ENCODE measurements at regions not wholly inside any gene's neighbourhood (a gene's known extent, or its start where the extent isn't known, plus 50 kb on each side); places are given as distances from the start of the nearest gene placed in this dataset.

GRCh38 chr2:239774933-239775622 lies 250.1 kb downstream of the NDUFA10 start:
- Histone ChIP-seq H3K4me3 (no peak overlapping the region), H3K4me1 (no peaks in the 10 kb centered on the region), H3K27ac (no peak overlapping the region), H3K27me3 (no peaks in the 10 kb centered on the region), H3K9me3 (no peaks in the 10 kb centered on the region), H3K36me3 (no peaks in the 10 kb centered on the region)
- WGBS, 2 donors, result 57 to 64% methylated on average over 17 of the region's 17 CpGs
- DNase-seq (peak in 1 of 6 donors; percentile 10), ATAC-seq (no peak), FAIRE-seq (no peak)
- TF ChIP-seq CTCF (IDR thresholded peaks at IDR 0.05), result no peak
- intact Hi-C loops (cut with DNase I), result no loop called here

- no peak for ATAC-seq
- intact Hi-C loops (cut with DNase I), result no loop called here
- Histone ChIP-seq H3K9me3 (no peaks in the 10 kb centered on the region), H3K36me3 (no peaks in the 10 kb centered on the region), H3K4me1 (no peaks in the 10 kb centered on the region), H3K27me3 (no peaks in the 10 kb centered on the region), H3K27ac (no peak overlapping the region), H3K4me3 (no peak overlapping the region)
- FAIRE-seq, result no peak
- no peak for TF ChIP-seq CTCF (IDR thresholded peaks at IDR 0.05)
- WGBS, 2 donors, result 62 to 69% methylated on average over 4 of the region's 4 CpGs
- peak in 1 of 6 donors; percentile 8 for DNase-seq
Observed at GRCh38 chr2:239774142-239774462, 251.0 kb downstream of the NDUFA10 start.

GRCh38 chr2:239773228-239774141 lies 251.7 kb downstream of the NDUFA10 start:
- Histone ChIP-seq H3K4me3 (no peak overlapping the region), H3K27ac (no peak overlapping the region), H3K4me1 (no peaks in the 10 kb centered on the region), H3K27me3 (no peaks in the 10 kb centered on the region), H3K9me3 (no peaks in the 10 kb centered on the region), H3K36me3 (no peaks in the 10 kb centered on the region)
- FAIRE-seq, result no peak
- peak in 1 of 6 donors; percentile 24 for DNase-seq
- intact Hi-C loops (cut with DNase I), result no loop called here
- no peak for TF ChIP-seq CTCF (IDR thresholded peaks at IDR 0.05)
- no peak for ATAC-seq
- 63 to 75% methylated on average over 15 of the region's 15 CpGs for WGBS, 2 donors

GRCh38 chr2:239772721-239773120 lies 252.4 kb downstream of the NDUFA10 start:
- H3K9me3 ChIP-seq, result no peaks in the 10 kb centered on the region
- H3K4me1 ChIP-seq, result no peaks in the 10 kb centered on the region
- DNase-seq, result peak in 1 of 6 donors; percentile 25
- no peak for ATAC-seq
- H3K27me3 ChIP-seq, result no peaks in the 10 kb centered on the region
- 78 to 81% methylated on average over 5 of the region's 5 CpGs for WGBS, 2 donors
- intact Hi-C loops (cut with DNase I), result no loop called here
- no peak overlapping the region for H3K27ac ChIP-seq
- H3K36me3 ChIP-seq, result no peaks in the 10 kb centered on the region
- FAIRE-seq, result no peak
- no peak overlapping the region for H3K4me3 ChIP-seq
- TF ChIP-seq CTCF (IDR thresholded peaks at IDR 0.05), result no peak

GRCh38 chr2:239770246-239770639 lies 254.9 kb downstream of the NDUFA10 start:
- H3K4me3 ChIP-seq, result no peak overlapping the region
- H3K36me3 ChIP-seq, result no peaks in the 10 kb centered on the region
- peak in 3 of 4 donors; percentile 65 to 72 (median 70) for ATAC-seq
- no peaks in the 10 kb centered on the region for H3K27me3 ChIP-seq
- TF ChIP-seq CTCF (IDR thresholded peaks at IDR 0.05), result no peak
- no peak for FAIRE-seq
- WGBS, 2 donors, result 37 to 40% methylated on average over 7 of the region's 7 CpGs
- DNase-seq, result peak in 1 of 6 donors; percentile 14
- no peak overlapping the region for H3K27ac ChIP-seq
- H3K4me1 ChIP-seq, result no peaks in the 10 kb centered on the region
- intact Hi-C loops (cut with DNase I), result no loop called here
- no peaks in the 10 kb centered on the region for H3K9me3 ChIP-seq

Measured in pancreas (tissue), 10 donors.